Spinal cord (tissue), 10 donors: ENCODE measurements at regions not wholly inside any gene's neighbourhood (a gene's known extent, or its start where the extent isn't known, plus 50 kb on each side); places are given as distances from the start of the nearest gene placed in this dataset.

Experiments used
- DNase-seq, 6 donors: peaks; one replicate each; pipeline versions ENCODE4 v3.0.0 to v3.0.0-alpha.2; 2013 to 2015; ENCODE audit warnings: low spot score in 6 of 6, low read depth in 4 of 6
- H3K27ac ChIP-seq: one replicate; pipeline ENCODE4 v1.5.1; 2013; ENCODE audit warnings: low read depth, low read length, control low read depth
- H3K27me3 ChIP-seq: one replicate; pipeline ENCODE4 v1.6.1; 2013; ENCODE audit warnings: low read length; ENCODE audit not compliant: control insufficient read depth, insufficient read depth
- H3K36me3 ChIP-seq: one replicate; pipeline ENCODE4 v1.6.1; 2013; ENCODE audit warnings: low read length; ENCODE audit not compliant: control insufficient read depth, insufficient read depth
- H3K4me1 ChIP-seq: one replicate; pipeline ENCODE4 v1.6.1; 2013; ENCODE audit warnings: low read length; ENCODE audit not compliant: control insufficient read depth, insufficient read depth
- H3K4me3 ChIP-seq: one replicate; pipeline ENCODE4 v1.5.1; 2013; ENCODE audit warnings: low read depth, low read length, control low read depth
- H3K9me3 ChIP-seq: one replicate; pipeline ENCODE4 v1.6.1; 2013; ENCODE audit warnings: low read length; ENCODE audit not compliant: control insufficient read depth, insufficient read depth
- WGBS: methylation state at CpG from one replicate; pipeline ENCODE4 v1.1.5; 2013; ENCODE audit warnings: missing lambda C conversion rate; ENCODE audit not compliant: insufficient coverage; 5-methylcytosine and 5-hydroxymethylcytosine counted together
- small RNA-seq: library from RNA; depleted of rRNA; stranded (forward); fragments of <200 nt; gene quantifications from one replicate; pipeline ENCODE3, GENCODE V24; 2014; ENCODE audit warnings: low replicate concordance
- donor health status: healthy.

- Histone ChIP-seq H3K27me3 (no peaks in the 10 kb centered on the region), H3K4me3 (no peak overlapping the region), H3K4me1 (no peaks in the 10 kb centered on the region), H3K36me3 (no peaks in the 10 kb centered on the region), H3K27ac (no peak overlapping the region), H3K9me3 (no peaks in the 10 kb centered on the region)
- DNase-seq: no peak
- WGBS: 83% methylated on average over 1 of the region's 2 CpGs
Measured at GRCh38 chr6:51559059-51559458, 528.4 kb downstream of the PKHD1 start.

- Histone ChIP-seq H3K36me3 (no peaks in the 10 kb centered on the region), H3K4me1 (no peaks in the 10 kb centered on the region), H3K27me3 (no peaks in the 10 kb centered on the region), H3K4me3 (no peak overlapping the region), H3K9me3 (no peaks in the 10 kb centered on the region), H3K27ac (no peak overlapping the region)
- 71% methylated on average over 1 of the region's 1 CpG for WGBS
- no peak for DNase-seq
Measured at GRCh38 chr6:51562198-51562597, 525.2 kb downstream of the PKHD1 start.

Small RNAs in the stretch of these regions (small RNA-seq; reads per million reads assigned to genes)
- gene RF00572: 0.06 reads per million
